Loucy (cell line): ENCODE measurements at regions not wholly inside any gene's neighbourhood (a gene's known extent, or its start where the extent isn't known, plus 50 kb on each side); places are given as distances from the start of the nearest gene placed in this dataset.
"Not testable (repeated sequence)": the region's sequence is repeated elsewhere in the genome, so short reads cannot be mapped to it uniquely, and the experiment has no call there.

ENCODE experiments used
- H2AFZ ChIP-seq: fragments of 200-600 bp; sonication (generic); 2 replicates; pipeline ENCODE4 v1.6.0; 2016; ENCODE audit warnings: antibody characterized with exemption, mild to moderate bottlenecking, low read length, moderate library complexity
- H3F3A ChIP-seq: fragments of 200-600 bp; 2 replicates; pipeline ENCODE4 v1.6.0; 2016; ENCODE audit warnings: antibody characterized with exemption, low read depth, mild to moderate bottlenecking
- H3K27me3 ChIP-seq: fragments of 200-600 bp; sonication (generic); 2 replicates; pipeline ENCODE4 v1.6.1; 2014; ENCODE audit warnings: low read length, mild to moderate bottlenecking; ENCODE audit not compliant: insufficient read depth, poor library complexity, severe bottlenecking
- H3K36me3 ChIP-seq: fragments of 200-600 bp; sonication (generic); 2 replicates; pipeline ENCODE4 v1.6.1; 2016; ENCODE audit warnings: low read length; ENCODE audit not compliant: insufficient read depth
- H3K4me1 ChIP-seq: fragments of 200-600 bp; sonication (generic); 2 replicates; pipeline ENCODE4 v1.5.1; 2014; ENCODE audit warnings: low read length, mild to moderate bottlenecking; ENCODE audit not compliant: insufficient read depth, poor library complexity, severe bottlenecking
- H3K4me2 ChIP-seq: fragments of 200-600 bp; sonication (generic); 2 replicates; pipeline ENCODE4 v1.6.0; 2014; ENCODE audit warnings: antibody characterized with exemption, low read length, low read depth, mild to moderate bottlenecking; ENCODE audit not compliant: poor library complexity, severe bottlenecking
- H3K4me3 ChIP-seq: fragments of 200-600 bp; sonication (generic); 2 replicates; pipeline ENCODE4 v1.5.1; 2014; ENCODE audit warnings: low read length, mild to moderate bottlenecking, mixed read lengths; ENCODE audit not compliant: poor library complexity, severe bottlenecking
- H3K79me2 ChIP-seq: fragments of 200-600 bp; sonication (generic); 2 replicates; pipeline ENCODE4 v1.6.1; 2014; ENCODE audit warnings: low read length; ENCODE audit not compliant: insufficient read depth
- H3K9ac ChIP-seq: fragments of 200-600 bp; sonication (generic); 2 replicates; pipeline ENCODE4 v1.6.0; 2014; ENCODE audit warnings: mild to moderate bottlenecking, low read depth, low read length, moderate library complexity; ENCODE audit not compliant: poor library complexity, severe bottlenecking
- H3K9me2 ChIP-seq: fragments of 200-600 bp; sonication (generic); replicated peaks from 2 replicates; pipeline ENCODE4 v1.6.1; 2016; ENCODE audit warnings: low read depth, low read length, mixed read lengths
- H3K9me3 ChIP-seq: fragments of 200-600 bp; sonication (generic); 2 replicates; pipeline ENCODE4 v1.6.1; 2014; ENCODE audit warnings: mild to moderate bottlenecking, antibody characterized with exemption, low read length, low read depth; ENCODE audit not compliant: insufficient read depth
- H4K20me1 ChIP-seq: fragments of 200-600 bp; sonication (generic); 2 replicates; pipeline ENCODE4 v1.6.0; 2014; ENCODE audit warnings: antibody characterized with exemption, low read length, mild to moderate bottlenecking; ENCODE audit not compliant: insufficient read depth, poor library complexity, severe bottlenecking
- EZH2phosphoT487 ChIP-seq: fragments of 200-600 bp; IDR thresholded peaks from 2 replicates; pipeline ENCODE4 v1.6.1; 2018; ENCODE audit warnings: antibody characterized with exemption, mild to moderate bottlenecking, moderate library complexity, borderline replicate concordance
- TF ChIP-seq, protein P1 (sequence below): fragments of 200-600 bp; sonication (generic); conservative IDR thresholded peaks from 2 replicates; pipeline ENCODE4 v1.5.1; 2014; ENCODE audit warnings: mild to moderate bottlenecking, antibody characterized with exemption, low read length

DNA sequence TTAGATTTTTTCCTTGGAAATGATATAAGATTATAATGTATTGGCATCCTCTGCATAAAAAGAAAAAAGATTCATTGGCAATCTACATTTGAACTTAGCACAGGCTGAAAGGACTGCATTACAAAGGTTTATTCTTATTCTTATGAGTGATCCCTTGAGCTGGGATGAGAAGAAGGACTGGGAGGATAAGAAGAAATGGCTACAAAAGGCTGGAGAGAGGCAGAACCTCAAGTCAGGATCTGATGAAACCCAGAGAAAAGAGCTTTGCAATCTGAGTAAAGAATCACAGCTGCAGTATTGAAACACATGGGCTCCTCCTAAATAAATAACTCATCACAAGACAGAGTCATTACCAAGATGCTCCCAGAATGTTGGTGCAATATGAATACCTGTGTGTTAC lies 1635.4 kb upstream of the FLRT2 start:
- no peaks in the 10 kb centered on the region for H3K27me3 ChIP-seq
- no peak overlapping the region for H3K4me2 ChIP-seq
- no peaks in the 10 kb centered on the region for H3F3A ChIP-seq
- no peak overlapping the region for H3K9ac ChIP-seq
- H3K4me1 ChIP-seq = no peaks in the 10 kb centered on the region
- H3K4me3 ChIP-seq = no peak overlapping the region
- no peaks in the 10 kb centered on the region for H3K79me2 ChIP-seq
- H3K9me3 ChIP-seq = no peaks in the 10 kb centered on the region
- no peaks in the 10 kb centered on the region for H4K20me1 ChIP-seq
- no peak overlapping the region for H2AFZ ChIP-seq
- H3K36me3 ChIP-seq = no peaks in the 10 kb centered on the region
- TF ChIP-seq EZH2phosphoT487 = no peak
- TF ChIP-seq, protein P1, sequence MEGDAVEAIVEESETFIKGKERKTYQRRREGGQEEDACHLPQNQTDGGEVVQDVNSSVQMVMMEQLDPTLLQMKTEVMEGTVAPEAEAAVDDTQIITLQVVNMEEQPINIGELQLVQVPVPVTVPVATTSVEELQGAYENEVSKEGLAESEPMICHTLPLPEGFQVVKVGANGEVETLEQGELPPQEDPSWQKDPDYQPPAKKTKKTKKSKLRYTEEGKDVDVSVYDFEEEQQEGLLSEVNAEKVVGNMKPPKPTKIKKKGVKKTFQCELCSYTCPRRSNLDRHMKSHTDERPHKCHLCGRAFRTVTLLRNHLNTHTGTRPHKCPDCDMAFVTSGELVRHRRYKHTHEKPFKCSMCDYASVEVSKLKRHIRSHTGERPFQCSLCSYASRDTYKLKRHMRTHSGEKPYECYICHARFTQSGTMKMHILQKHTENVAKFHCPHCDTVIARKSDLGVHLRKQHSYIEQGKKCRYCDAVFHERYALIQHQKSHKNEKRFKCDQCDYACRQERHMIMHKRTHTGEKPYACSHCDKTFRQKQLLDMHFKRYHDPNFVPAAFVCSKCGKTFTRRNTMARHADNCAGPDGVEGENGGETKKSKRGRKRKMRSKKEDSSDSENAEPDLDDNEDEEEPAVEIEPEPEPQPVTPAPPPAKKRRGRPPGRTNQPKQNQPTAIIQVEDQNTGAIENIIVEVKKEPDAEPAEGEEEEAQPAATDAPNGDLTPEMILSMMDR = no peak
- H3K9me2 ChIP-seq = no peaks in the 10 kb centered on the region

DNA sequence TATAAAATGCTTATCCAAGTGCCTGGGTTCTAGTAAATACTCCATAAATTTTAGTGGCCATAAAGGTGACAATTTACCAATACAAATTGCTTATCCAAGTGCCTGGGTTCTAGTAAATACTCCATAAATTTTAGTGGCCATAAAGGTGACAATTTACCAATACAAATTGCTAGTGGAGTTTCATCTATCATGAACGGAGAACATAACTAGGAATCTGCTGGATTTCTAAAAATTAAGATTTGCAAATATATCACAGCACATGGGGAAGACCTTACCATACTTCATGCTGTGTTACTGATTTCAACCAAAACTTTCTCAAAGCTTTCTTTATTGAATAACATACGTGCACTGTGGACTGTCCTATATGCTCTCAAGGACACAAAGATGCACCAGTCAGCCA lies 1631.4 kb upstream of the FLRT2 start:
- H3K9me3 ChIP-seq, H3K4me2 ChIP-seq, H3K4me3 ChIP-seq, H2AFZ ChIP-seq, H4K20me1 ChIP-seq, H3K9me2 ChIP-seq, H3F3A ChIP-seq, H3K4me1 ChIP-seq, H3K9ac ChIP-seq, H3K36me3 ChIP-seq, H3K27me3 ChIP-seq, H3K79me2 ChIP-seq: not testable (repeated sequence)

DNA sequence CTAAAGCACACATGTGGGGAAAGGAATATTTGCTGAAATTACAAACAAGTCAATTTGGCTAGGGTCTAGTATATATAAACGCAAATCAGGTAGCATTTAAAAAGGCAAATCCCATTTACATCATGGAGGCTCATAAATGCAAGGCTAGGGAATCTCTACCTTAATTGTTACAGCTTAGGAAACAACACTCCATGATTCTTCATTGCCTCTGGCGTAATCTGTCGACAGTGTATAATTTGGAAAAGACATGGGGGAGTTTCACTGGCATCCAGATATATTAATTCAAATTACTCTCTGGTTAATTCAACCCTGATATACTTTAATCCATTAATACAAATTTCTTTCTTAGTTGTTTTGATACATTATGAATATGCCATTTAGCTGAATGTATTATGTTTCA lies 1630.2 kb upstream of the FLRT2 start:
- H3K9ac ChIP-seq = no peak overlapping the region
- H3K9me3 ChIP-seq = no peaks in the 10 kb centered on the region
- no peak overlapping the region for H3K4me3 ChIP-seq
- H3F3A ChIP-seq = no peaks in the 10 kb centered on the region
- no peaks in the 10 kb centered on the region for H3K36me3 ChIP-seq
- H3K4me1 ChIP-seq = no peaks in the 10 kb centered on the region
- no peaks in the 10 kb centered on the region for H3K27me3 ChIP-seq
- no peak overlapping the region for H2AFZ ChIP-seq
- H3K79me2 ChIP-seq = no peaks in the 10 kb centered on the region
- H3K9me2 ChIP-seq = no peaks in the 10 kb centered on the region
- TF ChIP-seq EZH2phosphoT487 = no peak
- TF ChIP-seq, protein P1 = no peak
- H4K20me1 ChIP-seq = no peaks in the 10 kb centered on the region
- no peak overlapping the region for H3K4me2 ChIP-seq

DNA sequence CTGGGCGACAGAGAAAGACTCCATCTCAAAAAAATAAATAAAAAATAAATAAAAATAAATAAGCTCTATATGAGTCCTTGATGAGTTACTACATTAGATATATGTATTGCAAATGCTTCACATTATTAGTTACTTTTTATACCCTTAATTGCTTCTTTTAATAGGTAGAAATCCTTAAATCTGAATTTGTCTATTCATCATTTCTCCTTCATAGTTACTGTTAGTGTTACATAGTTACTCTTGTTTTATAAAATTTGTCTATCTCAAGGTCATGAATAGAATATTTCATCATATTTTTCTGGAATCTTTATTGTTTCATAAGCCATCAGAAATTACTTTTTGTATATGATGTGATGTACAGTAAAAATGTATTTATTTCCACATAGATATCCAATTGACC lies 1624.8 kb upstream of the FLRT2 start:
- no peak overlapping the region for H2AFZ ChIP-seq
- no peaks in the 10 kb centered on the region for H3K79me2 ChIP-seq
- H3K36me3 ChIP-seq = no peaks in the 10 kb centered on the region
- H3K4me3 ChIP-seq = no peak overlapping the region
- H3K27me3 ChIP-seq = no peaks in the 10 kb centered on the region
- TF ChIP-seq, protein P1 = no peak
- TF ChIP-seq EZH2phosphoT487 = no peak
- H3K9me2 ChIP-seq = no peaks in the 10 kb centered on the region
- no peaks in the 10 kb centered on the region for H3K9me3 ChIP-seq
- H3F3A ChIP-seq = no peaks in the 10 kb centered on the region
- H4K20me1 ChIP-seq = no peaks in the 10 kb centered on the region
- no peaks in the 10 kb centered on the region for H3K4me1 ChIP-seq
- no peak overlapping the region for H3K9ac ChIP-seq
- H3K4me2 ChIP-seq = no peak overlapping the region
